ENCODE measurements at regions not wholly inside any gene's neighbourhood (a gene's known extent, or its start where the extent isn't known, plus 50 kb on each side); places are given as distances from the start of the nearest gene placed in this dataset.

DNA sequence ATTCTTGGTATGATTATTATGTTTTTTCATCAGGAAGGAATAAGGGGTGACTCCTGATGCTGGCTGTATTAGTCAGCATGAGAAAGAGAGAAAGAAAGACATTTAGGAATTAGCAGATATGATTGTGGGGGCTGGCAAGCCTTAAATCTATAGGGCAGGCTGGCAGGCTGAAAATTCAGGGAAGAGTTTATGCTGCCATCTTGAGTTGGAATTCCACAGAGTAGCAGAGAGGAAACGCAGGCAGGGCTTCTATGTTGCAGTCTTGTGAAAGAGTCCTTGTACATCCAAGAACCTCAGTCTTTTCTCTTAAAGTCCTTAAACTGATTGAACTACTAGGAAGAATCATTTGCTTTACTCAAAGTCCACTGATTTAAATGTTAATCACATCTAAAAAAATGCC lies 262.7 kb upstream of the SLC10A2 start:
- TF ChIP-seq, protein P1, sequence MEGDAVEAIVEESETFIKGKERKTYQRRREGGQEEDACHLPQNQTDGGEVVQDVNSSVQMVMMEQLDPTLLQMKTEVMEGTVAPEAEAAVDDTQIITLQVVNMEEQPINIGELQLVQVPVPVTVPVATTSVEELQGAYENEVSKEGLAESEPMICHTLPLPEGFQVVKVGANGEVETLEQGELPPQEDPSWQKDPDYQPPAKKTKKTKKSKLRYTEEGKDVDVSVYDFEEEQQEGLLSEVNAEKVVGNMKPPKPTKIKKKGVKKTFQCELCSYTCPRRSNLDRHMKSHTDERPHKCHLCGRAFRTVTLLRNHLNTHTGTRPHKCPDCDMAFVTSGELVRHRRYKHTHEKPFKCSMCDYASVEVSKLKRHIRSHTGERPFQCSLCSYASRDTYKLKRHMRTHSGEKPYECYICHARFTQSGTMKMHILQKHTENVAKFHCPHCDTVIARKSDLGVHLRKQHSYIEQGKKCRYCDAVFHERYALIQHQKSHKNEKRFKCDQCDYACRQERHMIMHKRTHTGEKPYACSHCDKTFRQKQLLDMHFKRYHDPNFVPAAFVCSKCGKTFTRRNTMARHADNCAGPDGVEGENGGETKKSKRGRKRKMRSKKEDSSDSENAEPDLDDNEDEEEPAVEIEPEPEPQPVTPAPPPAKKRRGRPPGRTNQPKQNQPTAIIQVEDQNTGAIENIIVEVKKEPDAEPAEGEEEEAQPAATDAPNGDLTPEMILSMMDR (IDR thresholded peaks at IDR 0.05; ENCODE audit: low read length), result no peak
- no peak for TF ChIP-seq EZH2 (IDR thresholded peaks at IDR 0.05; ENCODE audit: borderline replicate concordance, low read length)
